Astrocyte (in vitro differentiated cells and primary cell): ENCODE measurements at regions not wholly inside any gene's neighbourhood (a gene's known extent, or its start where the extent isn't known, plus 50 kb on each side); places are given as distances from the start of the nearest gene placed in this dataset.
A peak's percentile ranks its signal among the peaks of the same experiment; 100 is the strongest.

Experiments
- DNase-seq: peaks from one replicate; pipeline ENCODE4 v3.0.0-alpha.2; 2010; ENCODE audit warnings: low read depth
- FAIRE-seq: peaks from 2 replicates; lab custom pipeline; 2011; peaks lifted over from hg19 to GRCh38; lab: Jason Lieb, UNC
- H2AFZ ChIP-seq: 2 replicates; pipeline ENCODE4 v1.6.0; 2012; ENCODE audit warnings: low read depth, low read length, inconsistent platforms
- H3K27ac ChIP-seq: 2 replicates; pipeline ENCODE4 v1.5.1; 2011; ENCODE audit warnings: low read depth, low read length, inconsistent platforms
- H3K27me3 ChIP-seq: 2 replicates; pipeline ENCODE4 v1.6.0; 2011; ENCODE audit warnings: low read length, inconsistent platforms; ENCODE audit not compliant: insufficient read depth
- H3K36me3 ChIP-seq: 2 replicates; pipeline ENCODE4 v1.5.1; 2011; ENCODE audit warnings: low read length, inconsistent platforms; ENCODE audit not compliant: insufficient read depth
- H3K4me1 ChIP-seq: 2 replicates; pipeline ENCODE4 v1.5.1; 2011; ENCODE audit warnings: low read length, inconsistent platforms; ENCODE audit not compliant: insufficient read depth
- H3K4me2 ChIP-seq: 2 replicates; pipeline ENCODE4 v1.6.0; 2012; ENCODE audit warnings: low read length, inconsistent platforms
- H3K4me3 ChIP-seq: 2 replicates; pipeline ENCODE4 v1.5.1; 2011; ENCODE audit warnings: low read depth, mild to moderate bottlenecking, low read length, inconsistent platforms; ENCODE audit not compliant: insufficient read depth
- H3K79me2 ChIP-seq: 2 replicates; pipeline ENCODE4 v1.6.0; 2012; ENCODE audit warnings: mild to moderate bottlenecking, low read length, inconsistent platforms; ENCODE audit not compliant: insufficient read depth
- H3K9ac ChIP-seq: 2 replicates; pipeline ENCODE4 v1.6.0; 2012; ENCODE audit warnings: mild to moderate bottlenecking, low read length, inconsistent platforms
- H3K9me3 ChIP-seq: 2 replicates; pipeline ENCODE4 v1.5.1; 2012; ENCODE audit warnings: low read depth, mild to moderate bottlenecking, low read length, inconsistent platforms; ENCODE audit not compliant: insufficient read depth
- H4K20me1 ChIP-seq: 2 replicates; pipeline ENCODE4 v1.6.0; 2012; ENCODE audit warnings: low read length, inconsistent platforms; ENCODE audit not compliant: insufficient read depth
- H3K27ac Mint-ChIP-seq: one replicate; pipeline ENCODE4 v1.8.0; 2021; ENCODE audit warnings: mild to moderate bottlenecking, mixed read lengths; ENCODE audit not compliant: unreplicated experiment
- H3K27me3 Mint-ChIP-seq: one replicate; pipeline ENCODE4 v1.8.0; 2021; ENCODE audit warnings: low read depth, mixed read lengths; ENCODE audit not compliant: unreplicated experiment
- H3K36me3 Mint-ChIP-seq: one replicate; pipeline ENCODE4 v1.8.0; 2021; ENCODE audit warnings: low read depth, mixed read lengths; ENCODE audit not compliant: unreplicated experiment
- H3K4me1 Mint-ChIP-seq: one replicate; pipeline ENCODE4 v1.8.0; 2021; ENCODE audit warnings: low read depth, mixed read lengths; ENCODE audit not compliant: unreplicated experiment
- H3K4me3 Mint-ChIP-seq: one replicate; pipeline ENCODE4 v1.8.0; 2021; ENCODE audit warnings: mild to moderate bottlenecking, moderate library complexity, mixed read lengths; ENCODE audit not compliant: unreplicated experiment
- H3K9me3 Mint-ChIP-seq: one replicate; pipeline ENCODE4 v1.8.0; 2021; ENCODE audit warnings: mild to moderate bottlenecking, mixed read lengths; ENCODE audit not compliant: unreplicated experiment
- CTCF ChIP-seq: IDR thresholded peaks from 2 replicates; pipeline ENCODE4 v1.5.1; 2011; ENCODE audit warnings: low read depth, mild to moderate bottlenecking, inconsistent platforms, low read length, moderate library complexity; ENCODE audit not compliant: insufficient read depth
- EZH2 ChIP-seq: IDR thresholded peaks from 2 replicates; pipeline ENCODE4 v1.6.1; 2012; ENCODE audit warnings: mild to moderate bottlenecking, low read length, inconsistent platforms; ENCODE audit not compliant: insufficient read depth

- Histone ChIP-seq H4K20me1 (no peaks in the 10 kb centered on the region), H3K36me3 (no peaks in the 10 kb centered on the region), H3K4me2 (no peak overlapping the region), H3K4me1 (no peaks in the 10 kb centered on the region), H3K9ac (no peak overlapping the region), H3K79me2 (no peaks in the 10 kb centered on the region), H3K27ac (no peak overlapping the region), H3K27me3 (no peaks in the 10 kb centered on the region), H3K9me3 (no peaks in the 10 kb centered on the region), H2AFZ (no peak overlapping the region), H3K4me3 (no peak overlapping the region)
- H3K36me3 Mint-ChIP-seq, result no peaks in the 10 kb centered on the region
- no peaks in the 10 kb centered on the region for H3K4me1 Mint-ChIP-seq
- H3K4me3 Mint-ChIP-seq, result no peak overlapping the region
- no peaks in the 10 kb centered on the region for H3K9me3 Mint-ChIP-seq
- FAIRE-seq (no peak), DNase-seq (no peak)
- no peaks in the 10 kb centered on the region for H3K27me3 Mint-ChIP-seq
- no peak for TF ChIP-seq EZH2
- no peak for TF ChIP-seq CTCF
- H3K27ac Mint-ChIP-seq, result no peak overlapping the region
Observed at GRCh38 chr3:89628856-89629670, 521.6 kb downstream of the EPHA3 start.

- no peak overlapping the region for H3K27ac ChIP-seq
- no peaks in the 10 kb centered on the region for H3K9me3 ChIP-seq
- no peak overlapping the region for H3K4me3 Mint-ChIP-seq
- DNase-seq, result no peak
- no peak overlapping the region for H3K27ac Mint-ChIP-seq
- no peaks in the 10 kb centered on the region for H3K27me3 ChIP-seq
- no peaks in the 10 kb centered on the region for H3K27me3 Mint-ChIP-seq
- H3K36me3 Mint-ChIP-seq, result no peaks in the 10 kb centered on the region
- no peak overlapping the region for H3K4me3 ChIP-seq
- H3K4me1 Mint-ChIP-seq, result no peaks in the 10 kb centered on the region
- H3K79me2 ChIP-seq, result no peaks in the 10 kb centered on the region
- H3K9me3 Mint-ChIP-seq, result peaks cover 3% of the 10 kb centered on the region
- no peak overlapping the region for H2AFZ ChIP-seq
- FAIRE-seq, result no peak
- H4K20me1 ChIP-seq, result no peaks in the 10 kb centered on the region
- no peak for TF ChIP-seq CTCF
- no peak for TF ChIP-seq EZH2
- H3K4me2 ChIP-seq, result no peak overlapping the region
- H3K4me1 ChIP-seq, result no peaks in the 10 kb centered on the region
- H3K36me3 ChIP-seq, result no peaks in the 10 kb centered on the region
- no peak overlapping the region for H3K9ac ChIP-seq
Observed at GRCh38 chr3:89635137-89635536, 527.7 kb downstream of the EPHA3 start.

GRCh38 chr3:89644716-89645115, 537.3 kb downstream of the EPHA3 start:
- H3K36me3 Mint-ChIP-seq, result no peaks in the 10 kb centered on the region

More at GRCh38 chr3:89644716-89645115, 537.3 kb downstream of the EPHA3 start:
- Histone ChIP-seq H4K20me1 (no peaks in the 10 kb centered on the region), H2AFZ (no peak overlapping the region), H3K9me3 (no peaks in the 10 kb centered on the region), H3K36me3 (no peaks in the 10 kb centered on the region), H3K4me2 (no peak overlapping the region), H3K79me2 (no peaks in the 10 kb centered on the region), H3K27me3 (no peaks in the 10 kb centered on the region), H3K9ac (no peak overlapping the region), H3K27ac (no peak overlapping the region), H3K4me1 (no peaks in the 10 kb centered on the region), H3K4me3 (no peak overlapping the region)
- peak; percentile 12 for DNase-seq
- peaks cover 5% of the 10 kb centered on the region for H3K9me3 Mint-ChIP-seq
- H3K4me3 Mint-ChIP-seq, result no peak overlapping the region
- no peaks in the 10 kb centered on the region for H3K27me3 Mint-ChIP-seq
- no peak overlapping the region for H3K27ac Mint-ChIP-seq
- FAIRE-seq, result no peak
- TF ChIP-seq EZH2 (no peak), CTCF (no peak)
- H3K4me1 Mint-ChIP-seq, result no peaks in the 10 kb centered on the region
